HCT116 (cell line): ENCODE measurements at regions not wholly inside any gene's neighbourhood (a gene's known extent, or its start where the extent isn't known, plus 50 kb on each side); places are given as distances from the start of the nearest gene placed in this dataset.

Source experiments
- ATAC-seq: fragments of 200-7000 bp; cut with Tn5 transposase; 2 replicates; pipeline ENCODE4 v1.9.1; 2020; ENCODE audit warnings: mild to moderate bottlenecking, moderate library complexity
- BruUV-seq: library from RNA; stranded (reverse); fragments of 400-500 nt; replicated peaks from 2 replicates; lab custom pipeline; 2021; lab: Mats Ljungman, UMichigan
- CTCF ChIA-PET: fragments of 300-600 bp; sonication (Branson Sonifier 250); formaldehyde crosslinking; loops from one replicate; lab custom pipeline; 2021; ENCODE audit warnings: antibody characterized with exemption; lab: Charles Lee
- POLR2A ChIA-PET: fragments of 300-600, 350-600 bp; sonication (Branson Sonifier 250); formaldehyde crosslinking; loops from one replicate; lab custom pipeline; 2021; ENCODE audit warnings: antibody characterized with exemption; lab: Charles Lee
- RAD21 ChIA-PET, 2 experiments: fragments of 300-600 bp; sonication (Branson Sonifier 250); formaldehyde crosslinking; loops; one replicate each; lab custom pipeline; 2023; ENCODE audit warnings: low total read pairs in 2 of 2; ENCODE audit not compliant: uncharacterized antibody in 2 of 2, unreplicated experiment in 2 of 2, low non-redundant PET in 1 of 2; lab: Charles Lee
- DNase-seq: peaks from one replicate; pipeline ENCODE4 v3.0.0-alpha.2; 2010; ENCODE audit warnings: low read depth, low spot score
- H2AFZ ChIP-seq: fragments of 200-600 bp; shearing (Covaris generic), sonication (generic); 2 replicates; pipeline ENCODE4 v1.6.1; 2017; ENCODE audit warnings: low read depth, mixed run types, mixed read lengths, antibody characterized with exemption, low read length; ENCODE audit not compliant: poor library complexity, severe bottlenecking
- H3K27ac ChIP-seq: 2 replicates; pipeline ENCODE4 v1.5.1; 2012; ENCODE audit warnings: low read depth, low read length
- H3K27me3 ChIP-seq: fragments of 200-600 bp; sonication (generic); 2 replicates; pipeline ENCODE4 v1.6.1; 2016; ENCODE audit warnings: mixed run types, low read length, mixed read lengths; ENCODE audit not compliant: insufficient read depth
- H3K36me3 ChIP-seq, 2 experiments: fragments of 200-500 bp in 1 of 2; fragments of 200-600 bp in 1 of 2; sonication (Bioruptor generic) in 1 of 2; sonication (generic) in 1 of 2; 2 replicates each; pipeline versions ENCODE4 v1.5.1 to v1.6.1; 2014 to 2016; ENCODE audit warnings: low read length in 2 of 2, inconsistent platforms in 1 of 2, mixed read lengths in 1 of 2, mixed run types in 1 of 2; ENCODE audit not compliant: insufficient read depth in 2 of 2, control insufficient read depth in 1 of 2
- H3K4me1 ChIP-seq, 2 experiments: fragments of 200-600 bp in 1 of 2; sonication (generic) in 1 of 2; 2 replicates each; pipeline versions ENCODE4 v1.5.1 to v1.6.1; 2012 to 2017; ENCODE audit warnings: low read length in 2 of 2, inconsistent platforms in 1 of 2, mild to moderate bottlenecking in 1 of 2, mixed read lengths in 1 of 2, mixed run types in 1 of 2, moderate library complexity in 1 of 2; ENCODE audit not compliant: insufficient read depth in 2 of 2, control insufficient read depth in 1 of 2
- H3K4me2 ChIP-seq: fragments of 200-600 bp; sonication (generic); 2 replicates; pipeline ENCODE4 v1.6.1; 2017; ENCODE audit warnings: mixed run types, low read length, mixed read lengths
- H3K4me3 ChIP-seq, 2 experiments: fragments of 200-600 bp in 1 of 2; sonication (generic) in 1 of 2; replicated peaks in 1 of 2; 2 replicates each; pipeline ENCODE4 v1.5.1; 2011 to 2016; ENCODE audit warnings: low read length in 2 of 2, control low read depth in 1 of 2, low read depth in 1 of 2, mild to moderate bottlenecking in 1 of 2, mixed read lengths in 1 of 2, mixed run types in 1 of 2
- H3K79me2 ChIP-seq: fragments of 200-600 bp; sonication (generic); 2 replicates; pipeline ENCODE4 v1.6.1; 2017; ENCODE audit warnings: mild to moderate bottlenecking, mixed run types, low read length, moderate library complexity, mixed read lengths; ENCODE audit not compliant: insufficient read depth
- H3K9ac ChIP-seq: fragments of 200-600 bp; sonication (generic); 2 replicates; pipeline ENCODE4 v1.6.1; 2016; ENCODE audit warnings: low read length, mixed read lengths
- H3K9me2 ChIP-seq: fragments of 200-600 bp; sonication (generic), shearing (Covaris generic); 2 replicates; pipeline ENCODE4 v1.6.1; 2017; ENCODE audit warnings: mixed run types, mild to moderate bottlenecking, moderate library complexity; ENCODE audit not compliant: insufficient read depth
- H3K9me3 ChIP-seq, 2 experiments: fragments of 200-500 bp in 1 of 2; fragments of 200-600 bp in 1 of 2; sonication (Bioruptor generic) in 1 of 2; sonication (generic) in 1 of 2; 2 replicates each; pipeline ENCODE4 v1.6.1; 2014 to 2017; ENCODE audit warnings: low read length in 2 of 2, mixed read lengths in 2 of 2, inconsistent platforms in 1 of 2, low read depth in 1 of 2, mild to moderate bottlenecking in 1 of 2, mixed run types in 1 of 2, moderate library complexity in 1 of 2; ENCODE audit not compliant: control insufficient read depth in 1 of 2, insufficient read depth in 1 of 2
- H4K20me1 ChIP-seq: fragments of 200-600 bp; sonication (generic), shearing (Covaris generic); 2 replicates; pipeline ENCODE4 v1.6.1; 2017; ENCODE audit warnings: mixed run types, mild to moderate bottlenecking, moderate library complexity; ENCODE audit not compliant: insufficient read depth
- EZH2 ChIP-seq: fragments of 200-600 bp; sonication (generic); IDR thresholded peaks from 2 replicates; pipeline ENCODE4 v1.6.1; 2017; ENCODE audit warnings: antibody characterized with exemption, mixed run types
- JUND ChIP-seq: IDR thresholded peaks from 2 replicates; pipeline ENCODE4 v1.6.1; 2012
- POLR2AphosphoS5 ChIP-seq: IDR thresholded peaks from 2 replicates; pipeline ENCODE4 v1.6.1; 2011; ENCODE audit warnings: mild to moderate bottlenecking, low read depth, low read length, moderate library complexity
- intact Hi-C: fragments of 100-400 bp; cut with micrococcal nuclease; formaldehyde crosslinking; loops from 2 replicates; pipeline ENCODE4 v1.10.0; 2022
- TF ChIP-seq, protein P1 (sequence below): IDR thresholded peaks from 2 replicates; pipeline ENCODE4 v1.6.1; 2012; ENCODE audit warnings: low read depth

DNA sequence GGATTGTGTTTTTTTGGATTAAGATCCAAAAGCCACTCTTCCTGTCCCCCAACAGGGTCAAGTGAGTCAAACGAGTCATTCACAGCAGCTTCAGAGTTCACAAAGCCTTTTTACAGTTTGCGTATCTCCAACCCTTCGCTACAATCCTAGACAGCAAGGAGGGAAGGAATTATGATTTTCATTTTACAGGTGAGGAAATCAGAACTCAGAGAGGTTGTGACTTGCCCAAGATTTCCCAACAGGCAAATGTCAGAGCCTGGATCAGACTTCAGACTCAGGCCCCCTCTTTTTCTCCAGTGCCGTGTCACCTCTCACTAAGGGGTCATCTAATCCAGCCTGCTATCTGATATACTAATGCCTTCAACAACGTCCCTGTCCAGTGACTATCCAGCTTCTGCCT is 72.1 kb upstream of the XPA start:
- ChIA-PET RAD21 (no interaction called here), CTCF (no interaction called here)
- no peak for DNase-seq
- Histone ChIP-seq H3K9ac (no peak overlapping the region), H3K4me3 (no peak overlapping the region), H3K79me2 (no peaks in the 10 kb centered on the region), H3K9me3 (no peaks in the 10 kb centered on the region)
- no TSS peak for BruUV-seq
- TF ChIP-seq JUND = no peak
- no peak for TF ChIP-seq EZH2
- TF ChIP-seq, all 23 proteins: peak for 0
- Histone ChIP-seq H3K9me2 (no peaks in the 10 kb centered on the region), H2AFZ (no peak overlapping the region), H3K4me2 (no peak overlapping the region), H4K20me1 (no peaks in the 10 kb centered on the region), H3K36me3 (no peaks in the 10 kb centered on the region), H3K27ac (no peak overlapping the region), H3K4me1 (no peaks in the 10 kb centered on the region), H3K27me3 (no peaks in the 10 kb centered on the region; the same call in 1 of the 2 replicates)
- no peak for ATAC-seq
- intact Hi-C loops = no loop called here
- POLR2A ChIA-PET = no interaction called here

DNA sequence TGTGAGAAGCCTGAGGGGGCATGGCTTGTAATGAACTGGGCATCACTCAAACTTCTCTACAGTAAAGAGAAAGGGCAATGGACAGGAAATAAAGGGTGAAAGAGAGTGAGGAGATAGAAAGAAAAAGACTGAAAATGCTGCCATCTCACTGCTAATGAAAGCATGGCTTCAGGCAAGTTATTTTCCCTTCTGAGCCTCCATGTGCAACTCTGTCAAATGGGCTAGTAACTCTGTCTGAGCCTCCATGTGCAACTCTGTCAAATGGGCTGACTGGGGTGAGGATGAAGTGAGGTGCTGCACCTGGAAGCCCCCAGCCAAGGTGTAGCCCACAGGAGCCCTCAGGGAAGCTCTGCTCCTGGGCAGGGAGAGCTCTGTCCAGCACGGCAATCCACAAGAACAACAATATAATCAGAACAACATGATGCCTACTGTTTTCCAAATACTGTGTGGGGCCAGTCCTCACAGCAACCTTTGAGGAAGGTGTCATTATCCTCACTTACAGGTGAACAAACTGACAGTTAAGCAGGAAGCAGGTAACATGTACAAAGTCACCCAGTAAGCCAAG is 73.8 kb upstream of the XPA start:
- Histone ChIP-seq H4K20me1 (no peaks in the 10 kb centered on the region), H3K36me3 (no peaks in the 10 kb centered on the region), H3K27me3 (no peaks in the 10 kb centered on the region; the same call in 1 of the 2 replicates), H3K4me2 (no peak overlapping the region), H3K79me2 (no peaks in the 10 kb centered on the region), H3K4me1 (no peaks in the 10 kb centered on the region), H3K9me2 (no peaks in the 10 kb centered on the region), H3K9me3 (no peaks in the 10 kb centered on the region), H3K27ac (no peak overlapping the region), H2AFZ (no peak overlapping the region), H3K4me3 (no peak overlapping the region), H3K9ac (no peak overlapping the region)
- CTCF ChIA-PET = no interaction called here
- ATAC-seq (no peak), DNase-seq (no peak)
- RAD21 ChIA-PET = no interaction called here
- POLR2A ChIA-PET = no interaction called here
- no peak for TF ChIP-seq POLR2AphosphoS5
- TF ChIP-seq, protein P1, sequence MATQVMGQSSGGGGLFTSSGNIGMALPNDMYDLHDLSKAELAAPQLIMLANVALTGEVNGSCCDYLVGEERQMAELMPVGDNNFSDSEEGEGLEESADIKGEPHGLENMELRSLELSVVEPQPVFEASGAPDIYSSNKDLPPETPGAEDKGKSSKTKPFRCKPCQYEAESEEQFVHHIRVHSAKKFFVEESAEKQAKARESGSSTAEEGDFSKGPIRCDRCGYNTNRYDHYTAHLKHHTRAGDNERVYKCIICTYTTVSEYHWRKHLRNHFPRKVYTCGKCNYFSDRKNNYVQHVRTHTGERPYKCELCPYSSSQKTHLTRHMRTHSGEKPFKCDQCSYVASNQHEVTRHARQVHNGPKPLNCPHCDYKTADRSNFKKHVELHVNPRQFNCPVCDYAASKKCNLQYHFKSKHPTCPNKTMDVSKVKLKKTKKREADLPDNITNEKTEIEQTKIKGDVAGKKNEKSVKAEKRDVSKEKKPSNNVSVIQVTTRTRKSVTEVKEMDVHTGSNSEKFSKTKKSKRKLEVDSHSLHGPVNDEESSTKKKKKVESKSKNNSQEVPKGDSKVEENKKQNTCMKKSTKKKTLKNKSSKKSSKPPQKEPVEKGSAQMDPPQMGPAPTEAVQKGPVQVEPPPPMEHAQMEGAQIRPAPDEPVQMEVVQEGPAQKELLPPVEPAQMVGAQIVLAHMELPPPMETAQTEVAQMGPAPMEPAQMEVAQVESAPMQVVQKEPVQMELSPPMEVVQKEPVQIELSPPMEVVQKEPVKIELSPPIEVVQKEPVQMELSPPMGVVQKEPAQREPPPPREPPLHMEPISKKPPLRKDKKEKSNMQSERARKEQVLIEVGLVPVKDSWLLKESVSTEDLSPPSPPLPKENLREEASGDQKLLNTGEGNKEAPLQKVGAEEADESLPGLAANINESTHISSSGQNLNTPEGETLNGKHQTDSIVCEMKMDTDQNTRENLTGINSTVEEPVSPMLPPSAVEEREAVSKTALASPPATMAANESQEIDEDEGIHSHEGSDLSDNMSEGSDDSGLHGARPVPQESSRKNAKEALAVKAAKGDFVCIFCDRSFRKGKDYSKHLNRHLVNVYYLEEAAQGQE = peak; percentile 25
- no TSS peak for BruUV-seq
- intact Hi-C loops = no loop called here
